K562 (cell line): ENCODE measurements at regions not wholly inside any gene's neighbourhood (a gene's known extent, or its start where the extent isn't known, plus 50 kb on each side); places are given as distances from the start of the nearest gene placed in this dataset.

ENCODE experiments used
- ATAC-seq: fragments of 200-7000 bp; cut with Tn5 transposase; 3 replicates; pipeline ENCODE4 v1.9.1; 2020; ENCODE audit warnings: moderate library complexity
- BruUV-seq: library from RNA; stranded (reverse); fragments of 400-500 nt; replicated peaks from 2 replicates; lab custom pipeline; 2021; lab: Mats Ljungman, UMichigan
- CTCF ChIA-PET: fragments of 300-600 bp; formaldehyde crosslinking; extraction: SDS; loops from one replicate; lab custom pipeline; 2021; ENCODE audit warnings: low intra/inter-chr PET ratio; lab: Yijun Ruan, JAX
- POLR2A ChIA-PET: fragments of 300-600, 350-650 bp; sonication (Branson Sonifier 250); formaldehyde crosslinking; extraction: SDS; loops from one replicate; lab custom pipeline; 2021; ENCODE audit warnings: antibody characterized with exemption, inconsistent platforms; lab: Yijun Ruan, JAX
- DNase-seq, 4 experiments: peaks; one replicate each; pipeline versions ENCODE4 v3.0.0 to v3.0.0-alpha.2; 2011 to 2018; ENCODE audit warnings: low spot score in 3 of 4, mixed read lengths in 3 of 4; ENCODE audit errors: extremely low read depth in 1 of 4
- FAIRE-seq: peaks from 2 replicates; lab custom pipeline; 2011; peaks lifted over from hg19 to GRCh38; lab: Jason Lieb, UNC
- H2AFZ ChIP-seq: 2 replicates; pipeline ENCODE4 v1.6.0; 2011; ENCODE audit warnings: low read depth, low read length, control low read depth, inconsistent platforms
- H3K27ac ChIP-seq: fragments of 200-600 bp; 3 replicates; pipeline ENCODE4 v1.8.0; 2011; ENCODE audit warnings: low read depth, mild to moderate bottlenecking, control low read depth, inconsistent platforms, low read length, moderate library complexity, mixed read lengths; ENCODE audit errors: extremely low read depth
- H3K27me3 ChIP-seq, 2 experiments: fragments of 300-600 bp in 1 of 2; 2 replicates in 1 of 2; 3 replicates in 1 of 2; pipeline versions ENCODE4 v1.6.0 to v1.8.0; 2011; ENCODE audit warnings: inconsistent platforms in 2 of 2, low read length in 2 of 2, mild to moderate bottlenecking in 1 of 2, mixed read lengths in 1 of 2, moderate library complexity in 1 of 2; ENCODE audit not compliant: control insufficient read depth in 2 of 2, insufficient read depth in 2 of 2
- H3K36me3 ChIP-seq: fragments of 300-600 bp; 3 replicates; pipeline ENCODE4 v1.8.0; 2011; ENCODE audit warnings: mild to moderate bottlenecking, low read length, inconsistent platforms; ENCODE audit not compliant: control insufficient read depth, insufficient read depth
- H3K4me1 ChIP-seq, 2 experiments: fragments of 200-600 bp in 1 of 2; replicated peaks in 1 of 2; 2 replicates in 1 of 2; 3 replicates in 1 of 2; pipeline versions ENCODE4 v1.5.1 to v1.8.0; 2011; ENCODE audit warnings: inconsistent platforms in 2 of 2, low read length in 2 of 2, mild to moderate bottlenecking in 1 of 2, mixed read lengths in 1 of 2, moderate library complexity in 1 of 2; ENCODE audit not compliant: control insufficient read depth in 2 of 2, insufficient read depth in 2 of 2
- H3K4me2 ChIP-seq: 2 replicates; pipeline ENCODE4 v1.6.1; 2011; ENCODE audit warnings: low read length, control low read depth, inconsistent platforms, mixed read lengths; ENCODE audit not compliant: insufficient read depth
- H3K4me3 ChIP-seq: fragments of 200-600 bp; sonication (generic), shearing (Covaris generic); 2 replicates; pipeline ENCODE4 v1.5.1; 2016; ENCODE audit warnings: control low read depth, inconsistent platforms
- H3K79me2 ChIP-seq: fragments of 200-600 bp; 3 replicates; pipeline ENCODE4 v1.8.0; 2011; ENCODE audit warnings: low read length, inconsistent platforms; ENCODE audit not compliant: control insufficient read depth, insufficient read depth
- H3K9ac ChIP-seq, 2 experiments: 2 replicates each; pipeline versions ENCODE4 v1.6.0 to v1.6.1; 2011; ENCODE audit warnings: low read depth in 2 of 2, low read length in 2 of 2, control low read depth in 1 of 2, inconsistent platforms in 1 of 2, mild to moderate bottlenecking in 1 of 2, mixed read lengths in 1 of 2; ENCODE audit not compliant: insufficient read depth in 1 of 2
- H3K9me1 ChIP-seq: one replicate; pipeline ENCODE4 v1.6.0; 2011; ENCODE audit warnings: inconsistent platforms, mild to moderate bottlenecking, low read length, moderate library complexity; ENCODE audit not compliant: control insufficient read depth, insufficient read depth
- H3K9me3 ChIP-seq: replicated peaks from 2 replicates; pipeline ENCODE4 v1.5.1; 2011; ENCODE audit warnings: low read depth, low read length, inconsistent platforms; ENCODE audit not compliant: control insufficient read depth, insufficient read depth
- H4K20me1 ChIP-seq: replicated peaks from 2 replicates; pipeline ENCODE4 v1.6.1; 2011; ENCODE audit warnings: low read length, inconsistent platforms, mixed read lengths; ENCODE audit not compliant: control insufficient read depth, insufficient read depth
- GTF2E2 ChIP-seq: fragments of 200-800 bp; sonication (Bioruptor generic); IDR thresholded peaks from 2 replicates; pipeline ENCODE4 v1.6.1; 2016; ENCODE audit warnings: missing genetic modification characterization, missing compliant biosample characterization
- HNRNPK ChIP-seq: fragments of 200-400 bp; formaldehyde crosslinking; IDR thresholded peaks from one replicate; pipeline ENCODE4 v1.6.1; 2018; ENCODE audit warnings: mild to moderate bottlenecking, low read depth, low read length; ENCODE audit not compliant: poor library complexity, severe bottlenecking
- NFATC3 ChIP-seq: fragments of 450-650 bp; IDR thresholded peaks from 2 replicates; pipeline ENCODE4 v1.6.1; 2017; ENCODE audit warnings: mild to moderate bottlenecking
- NRF1 ChIP-seq, 2 experiments: fragments of 450-650 bp; IDR thresholded peaks in 1 of 2; conservative IDR thresholded peaks in 1 of 2; 2 replicates each; pipeline ENCODE4 v1.6.1; 2014; ENCODE audit warnings: mild to moderate bottlenecking in 2 of 2
- ZNF561 ChIP-seq: fragments of 450-650 bp; formaldehyde crosslinking; conservative IDR thresholded peaks from 2 replicates; pipeline ENCODE4 v1.4.0; 2020; ENCODE audit warnings: mild to moderate bottlenecking, moderate library complexity
- in situ Hi-C: fragments of 300-500 bp; cut with MboI; formaldehyde crosslinking; loops from 4 replicates; pipeline ENCODE4 v1.15.0; 2018; ENCODE audit warnings: inconsistent platforms, mixed read lengths
- intact Hi-C: fragments of 100-400 bp; cut with micrococcal nuclease; formaldehyde crosslinking; loops from 2 replicates; pipeline ENCODE4 v1.14.2; 2022
- TF ChIP-seq, protein P1 (sequence below): fragments of 450-650 bp; IDR thresholded peaks from 2 replicates; pipeline ENCODE4 v1.6.1; 2018; ENCODE audit not compliant: partially characterized antibody
- TF ChIP-seq, protein P2 (sequence below): sonication (generic); IDR thresholded peaks from 2 replicates; pipeline ENCODE4 v1.6.1; 2016
- TF ChIP-seq, protein P3 (sequence below): fragments of 250-450 bp; sonication (Bioruptor Pico); IDR thresholded peaks from 2 replicates; pipeline ENCODE4 v1.5.1; 2021; ENCODE audit warnings: mild to moderate bottlenecking

DNA sequence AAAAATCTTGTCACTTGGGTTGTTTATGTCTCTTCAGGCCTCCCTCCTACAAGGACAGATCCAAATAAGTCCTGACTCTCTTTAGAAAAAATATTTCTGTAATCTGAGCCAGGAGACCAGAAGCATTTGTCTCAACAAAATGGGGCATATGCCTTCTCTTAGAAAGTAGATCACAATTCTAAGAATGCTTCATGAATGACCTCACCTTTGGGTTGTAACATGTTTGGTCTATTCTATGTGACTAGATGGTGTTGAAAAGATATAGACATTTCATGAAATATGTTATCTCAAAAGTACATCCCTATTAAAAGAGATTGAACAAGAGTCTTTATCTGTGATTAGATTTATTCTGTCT lies 159.0 kb upstream of the SETBP1 start (continued):
- TF ChIP-seq, protein P1, sequence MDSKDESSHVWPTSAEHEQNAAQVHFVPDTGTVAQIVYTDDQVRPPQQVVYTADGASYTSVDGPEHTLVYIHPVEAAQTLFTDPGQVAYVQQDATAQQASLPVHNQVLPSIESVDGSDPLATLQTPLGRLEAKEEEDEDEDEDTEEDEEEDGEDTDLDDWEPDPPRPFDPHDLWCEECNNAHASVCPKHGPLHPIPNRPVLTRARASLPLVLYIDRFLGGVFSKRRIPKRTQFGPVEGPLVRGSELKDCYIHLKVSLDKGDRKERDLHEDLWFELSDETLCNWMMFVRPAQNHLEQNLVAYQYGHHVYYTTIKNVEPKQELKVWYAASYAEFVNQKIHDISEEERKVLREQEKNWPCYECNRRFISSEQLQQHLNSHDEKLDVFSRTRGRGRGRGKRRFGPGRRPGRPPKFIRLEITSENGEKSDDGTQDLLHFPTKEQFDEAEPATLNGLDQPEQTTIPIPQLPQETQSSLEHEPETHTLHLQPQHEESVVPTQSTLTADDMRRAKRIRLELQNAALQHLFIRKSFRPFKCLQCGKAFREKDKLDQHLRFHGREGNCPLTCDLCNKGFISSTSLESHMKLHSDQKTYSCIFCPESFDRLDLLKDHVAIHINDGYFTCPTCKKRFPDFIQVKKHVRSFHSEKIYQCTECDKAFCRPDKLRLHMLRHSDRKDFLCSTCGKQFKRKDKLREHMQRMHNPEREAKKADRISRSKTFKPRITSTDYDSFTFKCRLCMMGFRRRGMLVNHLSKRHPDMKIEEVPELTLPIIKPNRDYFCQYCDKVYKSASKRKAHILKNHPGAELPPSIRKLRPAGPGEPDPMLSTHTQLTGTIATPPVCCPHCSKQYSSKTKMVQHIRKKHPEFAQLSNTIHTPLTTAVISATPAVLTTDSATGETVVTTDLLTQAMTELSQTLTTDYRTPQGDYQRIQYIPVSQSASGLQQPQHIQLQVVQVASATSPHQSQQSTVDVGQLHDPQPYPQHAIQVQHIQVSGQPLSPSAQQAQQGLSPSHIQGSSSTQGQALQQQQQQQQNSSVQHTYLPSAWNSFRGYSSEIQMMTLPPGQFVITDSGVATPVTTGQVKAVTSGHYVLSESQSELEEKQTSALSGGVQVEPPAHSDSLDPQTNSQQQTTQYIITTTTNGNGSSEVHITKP: no peak

DNA sequence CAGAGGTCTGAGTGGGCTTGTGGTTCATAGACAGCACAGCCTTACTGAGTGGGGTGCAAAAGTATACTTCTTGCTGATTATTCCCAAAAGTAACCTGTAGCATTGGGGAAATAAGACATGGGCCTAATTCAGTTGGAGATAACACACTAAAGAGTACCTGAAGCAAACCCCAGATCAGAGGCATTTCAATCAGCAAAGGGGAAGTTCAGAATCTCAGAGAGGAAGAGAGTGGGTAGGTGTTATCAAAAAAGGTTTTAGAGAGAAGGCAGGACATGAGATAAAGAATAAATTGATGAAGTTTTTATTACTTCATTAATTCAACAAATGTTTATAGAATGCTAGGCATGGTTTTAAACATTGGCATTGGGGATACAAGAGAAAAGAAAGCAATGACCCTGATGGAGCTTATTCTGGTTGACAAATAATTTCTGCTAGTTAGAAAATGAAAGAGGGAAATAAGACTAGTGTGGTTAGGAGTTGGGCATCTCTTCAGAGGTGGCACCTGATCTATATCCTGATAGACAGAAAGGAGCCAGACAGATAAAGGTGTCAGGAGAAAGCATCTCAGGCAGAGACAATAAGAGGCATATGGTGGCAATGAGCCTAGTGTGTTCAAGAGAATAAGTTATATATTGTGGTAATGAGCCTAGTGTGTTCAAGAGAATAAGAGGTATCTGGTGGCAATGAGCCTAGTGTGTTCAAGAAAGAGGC lies 153.8 kb upstream of the SETBP1 start:
- Histone ChIP-seq H2AFZ (no peak overlapping the region), H3K27ac (no peak overlapping the region), H3K27me3 (no peaks in the 10 kb centered on the region), H3K4me3 (no peak overlapping the region), H3K9me1 (no peaks in the 10 kb centered on the region), H3K79me2 (no peaks in the 10 kb centered on the region), H3K9ac (no peak overlapping the region), H4K20me1 (no peaks in the 10 kb centered on the region), H3K9me3 (no peaks in the 10 kb centered on the region), H3K4me2 (no peak overlapping the region), H3K4me1 (no peaks in the 10 kb centered on the region), H3K36me3 (no peaks in the 10 kb centered on the region)
- ATAC-seq: no peak
- POLR2A ChIA-PET: no interaction called here
- no TSS peak for BruUV-seq
- TF ChIP-seq, protein P2, sequence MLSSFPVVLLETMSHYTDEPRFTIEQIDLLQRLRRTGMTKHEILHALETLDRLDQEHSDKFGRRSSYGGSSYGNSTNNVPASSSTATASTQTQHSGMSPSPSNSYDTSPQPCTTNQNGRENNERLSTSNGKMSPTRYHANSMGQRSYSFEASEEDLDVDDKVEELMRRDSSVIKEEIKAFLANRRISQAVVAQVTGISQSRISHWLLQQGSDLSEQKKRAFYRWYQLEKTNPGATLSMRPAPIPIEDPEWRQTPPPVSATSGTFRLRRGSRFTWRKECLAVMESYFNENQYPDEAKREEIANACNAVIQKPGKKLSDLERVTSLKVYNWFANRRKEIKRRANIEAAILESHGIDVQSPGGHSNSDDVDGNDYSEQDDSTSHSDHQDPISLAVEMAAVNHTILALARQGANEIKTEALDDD: no peak
- TF ChIP-seq NRF1 (conservative IDR thresholded peaks at IDR 0.05 in 1 of 2, IDR thresholded peaks at IDR 0.05 in 1 of 2) (no peak), ZNF561 (no peak), HNRNPK (no peak), GTF2E2 (tag) (no peak), NFATC3 (no peak)
- TF ChIP-seq, protein P3, sequence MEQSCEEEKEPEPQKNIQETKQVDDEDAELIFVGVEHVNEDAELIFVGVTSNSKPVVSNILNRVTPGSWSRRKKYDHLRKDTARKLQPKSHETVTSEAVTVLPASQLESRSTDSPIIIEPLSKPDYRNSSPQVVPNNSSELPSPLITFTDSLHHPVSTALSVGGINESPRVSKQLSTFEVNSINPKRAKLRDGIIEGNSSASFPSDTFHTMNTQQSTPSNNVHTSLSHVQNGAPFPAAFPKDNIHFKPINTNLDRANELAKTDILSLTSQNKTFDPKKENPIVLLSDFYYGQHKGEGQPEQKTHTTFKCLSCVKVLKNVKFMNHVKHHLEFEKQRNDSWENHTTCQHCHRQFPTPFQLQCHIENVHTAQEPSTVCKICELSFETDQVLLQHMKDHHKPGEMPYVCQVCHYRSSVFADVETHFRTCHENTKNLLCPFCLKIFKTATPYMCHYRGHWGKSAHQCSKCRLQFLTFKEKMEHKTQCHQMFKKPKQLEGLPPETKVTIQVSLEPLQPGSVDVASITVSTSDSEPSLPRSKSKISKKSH: no peak
- FAIRE-seq: no peak
- no peak for DNase-seq
- in situ Hi-C loops: no loop called here
- CTCF ChIA-PET: no interaction called here
- intact Hi-C loops: no loop called here
